ENCODE measurements at regions not wholly inside any gene's neighbourhood (a gene's known extent, or its start where the extent isn't known, plus 50 kb on each side); places are given as distances from the start of the nearest gene placed in this dataset.

- no peak for TF ChIP-seq GATA2 (IDR thresholded peaks at IDR 0.05; ENCODE audit: low read depth, low read length)
- TF ChIP-seq GATA3 (IDR thresholded peaks at IDR 0.05; ENCODE audit: low read depth, low read length) = no peak
Measured at GRCh38 chr13:83995930-83996329, 113.7 kb upstream of the SLITRK1 start.
